Kidney epithelial cell (primary cell): ENCODE measurements at regions not wholly inside any gene's neighbourhood (a gene's known extent, or its start where the extent isn't known, plus 50 kb on each side); places are given as distances from the start of the nearest gene placed in this dataset.

Experiments used
- DNase-seq: peaks from one replicate; pipeline ENCODE4 v3.0.0-alpha.2; 2010; ENCODE audit warnings: low read depth
- H3K27me3 ChIP-seq: 2 replicates; pipeline ENCODE4 v1.6.0; 2011; ENCODE audit warnings: low read length; ENCODE audit not compliant: control insufficient read depth, insufficient read depth
- H3K36me3 ChIP-seq: 2 replicates; pipeline ENCODE4 v1.5.1; 2011; ENCODE audit warnings: low read length; ENCODE audit not compliant: control insufficient read depth, insufficient read depth
- H3K4me3 ChIP-seq: 2 replicates; pipeline ENCODE4 v1.5.1; 2011; ENCODE audit warnings: low read depth, mild to moderate bottlenecking, control low read depth, low read length
- CTCF ChIP-seq: IDR thresholded peaks from 2 replicates; pipeline ENCODE4 v1.5.1; 2011; ENCODE audit warnings: mild to moderate bottlenecking, moderate library complexity, low read length, control low read depth, inconsistent platforms; ENCODE audit not compliant: insufficient read depth, poor library complexity, severe bottlenecking

GRCh38 chr4:144565527-144566195 is 80.3 kb upstream of the HHIP start:
- no peak for DNase-seq
- no peaks in the 10 kb centered on the region for H3K27me3 ChIP-seq
- H3K36me3 ChIP-seq, result no peaks in the 10 kb centered on the region
- H3K4me3 ChIP-seq, result no peak overlapping the region
- TF ChIP-seq CTCF, result no peak

GRCh38 chr4:144572660-144573059 is 73.3 kb upstream of the HHIP start:
- H3K4me3 ChIP-seq, result no peak overlapping the region
- no peaks in the 10 kb centered on the region for H3K27me3 ChIP-seq
- no peaks in the 10 kb centered on the region for H3K36me3 ChIP-seq
- no peak for TF ChIP-seq CTCF
- DNase-seq, result no peak

GRCh38 chr4:144574000-144574399 is 72.0 kb upstream of the HHIP start:
- DNase-seq, result no peak
- H3K36me3 ChIP-seq, result no peaks in the 10 kb centered on the region
- H3K4me3 ChIP-seq, result no peak overlapping the region
- no peaks in the 10 kb centered on the region for H3K27me3 ChIP-seq
- TF ChIP-seq CTCF, result no peak

- H3K36me3 ChIP-seq, result no peaks in the 10 kb centered on the region
- H3K4me3 ChIP-seq, result no peak overlapping the region
- no peak for TF ChIP-seq CTCF
- no peaks in the 10 kb centered on the region for H3K27me3 ChIP-seq
- DNase-seq, result no peak
Measured at GRCh38 chr4:144574509-144574908, 71.4 kb upstream of the HHIP start.

- H3K36me3 ChIP-seq, result no peaks in the 10 kb centered on the region
- no peak for DNase-seq
- no peak overlapping the region for H3K4me3 ChIP-seq
- TF ChIP-seq CTCF, result peak; percentile 24
- no peaks in the 10 kb centered on the region for H3K27me3 ChIP-seq
Measured at GRCh38 chr4:144575181-144575580, 70.8 kb upstream of the HHIP start.

- no peak for TF ChIP-seq CTCF
- Histone ChIP-seq H3K4me3 (no peak overlapping the region), H3K27me3 (no peaks in the 10 kb centered on the region), H3K36me3 (no peaks in the 10 kb centered on the region)
- DNase-seq, result no peak
Measured at GRCh38 chr4:144578681-144579080, 67.3 kb upstream of the HHIP start.
